ENCODE measurements at regions not wholly inside any gene's neighbourhood (a gene's known extent, or its start where the extent isn't known, plus 50 kb on each side); places are given as distances from the start of the nearest gene placed in this dataset.

DNA sequence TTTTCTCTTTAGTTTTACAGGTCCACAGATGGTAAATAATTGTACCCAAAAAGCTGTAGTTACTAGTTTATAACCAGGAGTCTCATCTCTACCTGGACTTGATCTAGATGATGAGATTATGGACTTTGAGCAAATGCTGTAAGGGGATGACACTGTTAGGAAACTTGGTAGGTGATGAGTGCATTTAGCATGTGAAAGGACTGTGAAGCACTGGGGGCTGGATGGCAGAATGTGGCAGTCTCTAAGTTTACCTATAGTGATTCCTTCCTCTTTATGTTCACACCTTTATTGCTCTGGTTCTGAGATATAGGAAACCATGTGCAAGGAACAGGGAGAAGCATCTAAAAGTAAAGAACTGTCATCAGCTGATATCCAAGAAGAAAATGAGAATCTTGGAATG, 230.7 kb upstream of the CHORDC1 start:
- TF ChIP-seq EZH2 (IDR thresholded peaks at IDR 0.05; ENCODE audit: borderline replicate concordance, low read length) (no peak), CTCF (conservative IDR thresholded peaks at IDR 0.05 in 1 of 2, IDR thresholded peaks at IDR 0.05 in 1 of 2; ENCODE audit: extremely low read depth in 1 of 2, insufficient read depth in 1 of 2, low read depth in 1 of 2, low read length in 2 of 2) (no peak)
